Keratinocyte (primary cell): ENCODE measurements at regions not wholly inside any gene's neighbourhood (a gene's known extent, or its start where the extent isn't known, plus 50 kb on each side); places are given as distances from the start of the nearest gene placed in this dataset.

Source experiments
- CTCF ChIP-seq, 3 experiments: IDR thresholded peaks in 1 of 3; conservative IDR thresholded peaks in 1 of 3; optimal IDR thresholded peaks in 1 of 3; 2 replicates in 2 of 3; 3 replicates in 1 of 3; pipeline versions ENCODE3 to v1.5.1; 2011; ENCODE audit warnings: low read length in 3 of 3, mild to moderate bottlenecking in 3 of 3, moderate library complexity in 2 of 3, control low read depth in 1 of 3, inconsistent platforms in 1 of 3; ENCODE audit not compliant: insufficient read depth in 2 of 3; ENCODE audit errors: extremely low read depth in 1 of 3
- EZH2 ChIP-seq: IDR thresholded peaks from one replicate; pipeline ENCODE4 v1.6.1; 2012; ENCODE audit warnings: inconsistent platforms, mild to moderate bottlenecking, low read length, moderate library complexity

- TF ChIP-seq CTCF (optimal IDR thresholded peaks at IDR 0.05 in 1 of 3, IDR thresholded peaks at IDR 0.05 in 1 of 3, conservative IDR thresholded peaks at IDR 0.05 in 1 of 3; ENCODE audit: extremely low read depth in 1 of 3, insufficient read depth in 2 of 3, low read length in 3 of 3) (no peak), EZH2 (no peak)
Measured at GRCh38 chr7:52863652-52864051, 171.8 kb upstream of the POM121L12 start.
